SU-DHL-6 (cell line): ENCODE measurements at regions not wholly inside any gene's neighbourhood (a gene's known extent, or its start where the extent isn't known, plus 50 kb on each side); places are given as distances from the start of the nearest gene placed in this dataset.

Source experiments
- H2AFZ ChIP-seq: fragments of 200-600 bp; sonication (generic); 2 replicates; pipeline ENCODE4 v1.6.1; 2014; ENCODE audit warnings: low read depth, mild to moderate bottlenecking, moderate library complexity, mixed read lengths, antibody characterized with exemption, low read length; ENCODE audit not compliant: severe bottlenecking
- H3F3A ChIP-seq: fragments of 200-600 bp; shearing (Covaris generic); 2 replicates; pipeline ENCODE4 v1.6.0; 2016; ENCODE audit warnings: antibody characterized with exemption, mild to moderate bottlenecking; ENCODE audit not compliant: insufficient read depth
- H3K27ac ChIP-seq: fragments of 200-600 bp; sonication (generic); 2 replicates; pipeline ENCODE4 v1.5.1; 2016; ENCODE audit warnings: low read depth, mild to moderate bottlenecking, low read length, moderate library complexity, mixed read lengths
- H3K27me3 ChIP-seq: fragments of 200-600 bp; sonication (generic), shearing (Covaris generic); 2 replicates; pipeline ENCODE4 v1.6.0; 2014; ENCODE audit warnings: mild to moderate bottlenecking, low read length
- H3K36me3 ChIP-seq: fragments of 200-600 bp; sonication (generic); 2 replicates; pipeline ENCODE4 v1.6.1; 2014; ENCODE audit warnings: mild to moderate bottlenecking, low read length, mixed read lengths
- H3K4me2 ChIP-seq: fragments of 300-600, 200-600 bp; shearing (Covaris generic), sonication (generic); 2 replicates; pipeline ENCODE4 v1.6.0; 2014; ENCODE audit warnings: low read length, low read depth, mild to moderate bottlenecking; ENCODE audit not compliant: poor library complexity, severe bottlenecking
- H3K4me3 ChIP-seq: fragments of 200-600 bp; sonication (generic); 2 replicates; pipeline ENCODE4 v1.5.1; 2014; ENCODE audit warnings: antibody characterized with exemption, low read length, mild to moderate bottlenecking, mixed read lengths; ENCODE audit not compliant: insufficient read depth, poor library complexity, severe bottlenecking
- H3K79me2 ChIP-seq: fragments of 200-600 bp; sonication (generic); 2 replicates; pipeline ENCODE4 v1.6.1; 2014; ENCODE audit warnings: mild to moderate bottlenecking, low read length, moderate library complexity; ENCODE audit not compliant: insufficient read depth
- H3K9ac ChIP-seq: fragments of 200-600 bp; sonication (generic); 2 replicates; pipeline ENCODE4 v1.7.0; 2014; ENCODE audit warnings: mild to moderate bottlenecking, low read length
- H3K9me2 ChIP-seq: fragments of 200-600 bp; sonication (generic); replicated peaks from 2 replicates; pipeline ENCODE4 v1.6.1; 2014; ENCODE audit warnings: low read length; ENCODE audit not compliant: insufficient read depth
- H3K9me3 ChIP-seq: fragments of 200-600 bp; sonication (generic); 2 replicates; pipeline ENCODE4 v1.6.1; 2014; ENCODE audit warnings: low read length, mixed read lengths; ENCODE audit not compliant: insufficient read depth
- H4K20me1 ChIP-seq: fragments of 200-600 bp; sonication (generic); 2 replicates; pipeline ENCODE4 v1.6.1; 2014; ENCODE audit warnings: low read depth, mild to moderate bottlenecking, antibody characterized with exemption, low read length, moderate library complexity, mixed read lengths
- EZH2phosphoT487 ChIP-seq: fragments of 200-600 bp; sonication (generic), shearing (Covaris generic); conservative IDR thresholded peaks from 2 replicates; pipeline ENCODE4 v1.6.1; 2018; ENCODE audit warnings: mild to moderate bottlenecking, antibody characterized with exemption, low read length, moderate library complexity, mixed read lengths
- TF ChIP-seq, protein P1 (sequence below): fragments of 200-600 bp; sonication (generic); IDR thresholded peaks from one replicate; pipeline ENCODE4 v1.5.1; 2017; ENCODE audit warnings: antibody characterized with exemption, mild to moderate bottlenecking, low read length, moderate library complexity; ENCODE audit not compliant: insufficient read depth, poor library complexity, severe bottlenecking

- Histone ChIP-seq H3K9ac (no peak overlapping the region), H3K36me3 (no peaks in the 10 kb centered on the region), H3K79me2 (no peaks in the 10 kb centered on the region), H2AFZ (no peak overlapping the region), H3K9me2 (no peaks in the 10 kb centered on the region), H3K4me2 (no peak overlapping the region), H3K27ac (no peak overlapping the region), H3F3A (no peaks in the 10 kb centered on the region), H3K9me3 (no peaks in the 10 kb centered on the region), H3K27me3 (no peaks in the 10 kb centered on the region), H3K4me3 (no peak overlapping the region), H4K20me1 (no peaks in the 10 kb centered on the region)
- TF ChIP-seq, protein P1, sequence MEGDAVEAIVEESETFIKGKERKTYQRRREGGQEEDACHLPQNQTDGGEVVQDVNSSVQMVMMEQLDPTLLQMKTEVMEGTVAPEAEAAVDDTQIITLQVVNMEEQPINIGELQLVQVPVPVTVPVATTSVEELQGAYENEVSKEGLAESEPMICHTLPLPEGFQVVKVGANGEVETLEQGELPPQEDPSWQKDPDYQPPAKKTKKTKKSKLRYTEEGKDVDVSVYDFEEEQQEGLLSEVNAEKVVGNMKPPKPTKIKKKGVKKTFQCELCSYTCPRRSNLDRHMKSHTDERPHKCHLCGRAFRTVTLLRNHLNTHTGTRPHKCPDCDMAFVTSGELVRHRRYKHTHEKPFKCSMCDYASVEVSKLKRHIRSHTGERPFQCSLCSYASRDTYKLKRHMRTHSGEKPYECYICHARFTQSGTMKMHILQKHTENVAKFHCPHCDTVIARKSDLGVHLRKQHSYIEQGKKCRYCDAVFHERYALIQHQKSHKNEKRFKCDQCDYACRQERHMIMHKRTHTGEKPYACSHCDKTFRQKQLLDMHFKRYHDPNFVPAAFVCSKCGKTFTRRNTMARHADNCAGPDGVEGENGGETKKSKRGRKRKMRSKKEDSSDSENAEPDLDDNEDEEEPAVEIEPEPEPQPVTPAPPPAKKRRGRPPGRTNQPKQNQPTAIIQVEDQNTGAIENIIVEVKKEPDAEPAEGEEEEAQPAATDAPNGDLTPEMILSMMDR = no peak
- no peak for TF ChIP-seq EZH2phosphoT487
These were observed 143.6 kb upstream of the SYT13 start for GRCh38 chr11:45429719-45430118.

- H3K27ac ChIP-seq = no peak overlapping the region
- no peaks in the 10 kb centered on the region for H3F3A ChIP-seq
- no peaks in the 10 kb centered on the region for H4K20me1 ChIP-seq
- H3K9ac ChIP-seq = no peak overlapping the region
- no peaks in the 10 kb centered on the region for H3K79me2 ChIP-seq
- H3K36me3 ChIP-seq = no peaks in the 10 kb centered on the region
- H3K4me3 ChIP-seq = no peak overlapping the region
- H3K9me2 ChIP-seq = no peaks in the 10 kb centered on the region
- H3K27me3 ChIP-seq = no peaks in the 10 kb centered on the region
- H3K9me3 ChIP-seq = no peaks in the 10 kb centered on the region
- no peak overlapping the region for H2AFZ ChIP-seq
- TF ChIP-seq, protein P1 = no peak
- no peak for TF ChIP-seq EZH2phosphoT487
- H3K4me2 ChIP-seq = no peak overlapping the region
These were observed 142.5 kb upstream of the SYT13 start for GRCh38 chr11:45428541-45429230.

DNA sequence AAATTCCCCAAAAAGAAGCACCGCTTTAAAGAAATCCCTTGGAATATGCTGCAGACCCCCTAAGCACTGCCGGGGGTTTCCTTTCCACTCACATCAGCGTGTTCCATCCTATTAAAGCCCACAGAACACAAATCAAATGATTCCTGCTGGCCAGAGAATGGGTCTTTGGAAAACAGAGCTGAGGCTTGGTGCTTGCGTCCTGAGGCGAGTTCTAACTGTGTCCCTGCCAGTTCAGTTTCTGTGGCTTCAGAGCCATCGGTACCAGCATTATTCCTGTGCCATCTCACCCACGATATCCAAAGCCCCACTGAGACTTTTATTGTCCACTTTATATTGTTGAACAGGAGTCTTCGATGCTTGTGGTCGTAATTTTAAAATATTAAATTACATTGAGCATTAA is 142.0 kb upstream of the SYT13 start:
- no peaks in the 10 kb centered on the region for H3K27me3 ChIP-seq
- no peak overlapping the region for H3K4me2 ChIP-seq
- no peak overlapping the region for H3K4me3 ChIP-seq
- H3K36me3 ChIP-seq = no peaks in the 10 kb centered on the region
- no peak overlapping the region for H3K27ac ChIP-seq
- no peaks in the 10 kb centered on the region for H3K9me3 ChIP-seq
- H4K20me1 ChIP-seq = no peaks in the 10 kb centered on the region
- H3K9ac ChIP-seq = no peak overlapping the region
- TF ChIP-seq, protein P1 = no peak
- TF ChIP-seq EZH2phosphoT487 = no peak
- H3K9me2 ChIP-seq = no peaks in the 10 kb centered on the region
- no peak overlapping the region for H2AFZ ChIP-seq
- no peaks in the 10 kb centered on the region for H3K79me2 ChIP-seq
- no peaks in the 10 kb centered on the region for H3F3A ChIP-seq
